ENCODE measurements at regions not wholly inside any gene's neighbourhood (a gene's known extent, or its start where the extent isn't known, plus 50 kb on each side); places are given as distances from the start of the nearest gene placed in this dataset.

- Mint-ChIP-seq H3K4me3 (no peak overlapping the region), H3K27me3 (ENCODE audit: low read depth) (no peaks in the 10 kb centered on the region), H3K36me3 (ENCODE audit: insufficient read depth in 1 of 3, low read depth in 3 of 3) (no peaks in the 10 kb centered on the region), H3K9me3 (peaks cover 0 to 2% of the 10 kb centered on the region in 2 experiments; a peak in 2 of 5 replicates), H3K27ac (no peak overlapping the region), H3K4me1 (peaks cover 10 to 12% of the 10 kb centered on the region in 2 experiments)
- Histone ChIP-seq H3K4me2 (ENCODE audit: insufficient read depth, insufficient read length, low read length) (no peak overlapping the region), H3K18ac (ENCODE audit: insufficient read length, low read depth, low read length) (no peak overlapping the region), H2BK120ac (ENCODE audit: low read depth, low read length, poor library complexity, severe bottlenecking) (no peak overlapping the region), H4K8ac (replicated peaks; ENCODE audit: insufficient read length, low read depth, low read length) (no peak overlapping the region), H3K4me1 (ENCODE audit: insufficient read depth, low read length) (no peaks in the 10 kb centered on the region), H2AFZ (ENCODE audit: low read length) (no peak overlapping the region), H4K5ac (ENCODE audit: insufficient read length, low read depth, low read length) (no peak overlapping the region), H4K91ac (ENCODE audit: insufficient read length, low read depth, low read length) (no peak overlapping the region), H3K4ac (ENCODE audit: low read depth, low read length) (no peak overlapping the region), H2BK20ac (ENCODE audit: low read depth, low read length, poor library complexity, severe bottlenecking) (no peak overlapping the region), H2BK5ac (ENCODE audit: insufficient read length, low read length) (no peak overlapping the region), H3K14ac (ENCODE audit: insufficient read depth, low read length) (no peak overlapping the region), H3K27ac (ENCODE audit: insufficient read length, low read depth, low read length) (no peak overlapping the region), H3T11ph (ENCODE audit: low read length) (no peak overlapping the region), H3K9me3 (ENCODE audit: control insufficient read depth, low read depth, low read length) (no peaks in the 10 kb centered on the region), H4K20me1 (ENCODE audit: control insufficient read depth, insufficient read depth, insufficient read length) (no peaks in the 10 kb centered on the region), H3K56ac (ENCODE audit: insufficient read length, low read depth, low read length) (no peak overlapping the region), H3K79me1 (ENCODE audit: insufficient read depth, low read depth, low read length, poor library complexity, severe bottlenecking) (no peaks in the 10 kb centered on the region), H3K23ac (ENCODE audit: insufficient read length, low read depth, low read length) (no peak overlapping the region), H3K79me2 (ENCODE audit: insufficient read depth, low read length) (no peaks in the 10 kb centered on the region), H2AK5ac (ENCODE audit: insufficient read length, low read length) (no peak overlapping the region), H2BK15ac (ENCODE audit: low read depth, low read length) (no peak overlapping the region), H3K23me2 (ENCODE audit: insufficient read length, low read depth, low read length, poor library complexity, severe bottlenecking) (no peaks in the 10 kb centered on the region), H3K27me3 (ENCODE audit: insufficient read depth, low read length) (no peaks in the 10 kb centered on the region), H3K9ac (ENCODE audit: extremely low read depth, insufficient read length, low read length) (no peak overlapping the region), H2BK12ac (ENCODE audit: insufficient read length, low read depth, low read length) (no peak overlapping the region)
- WGBS (ENCODE audit: extremely low coverage, insufficient read length, low lambda C conversion rate): no CpG with 5 or more reads among the region's 2 CpGs
- no peak for DNase-seq
- no peak for TF ChIP-seq CTCF (conservative IDR thresholded peaks at IDR 0.05)
These were observed 167.7 kb upstream of the WDR11 start for GRCh38 chr10:120683454-120683853.

Data from H9 (cell line).